Hepatocyte (in vitro differentiated cells): ENCODE measurements at regions not wholly inside any gene's neighbourhood (a gene's known extent, or its start where the extent isn't known, plus 50 kb on each side); places are given as distances from the start of the nearest gene placed in this dataset.
A peak's percentile ranks its signal among the peaks of the same experiment; 100 is the strongest.

Source experiments
- DNase-seq: peaks from one replicate; pipeline ENCODE4 v3.0.0-alpha.2; 2016; ENCODE audit warnings: low spot score
- H2AFZ ChIP-seq: fragments of 200-600 bp; sonication (generic); 2 replicates; pipeline ENCODE4 v1.6.0; 2016; ENCODE audit warnings: antibody characterized with exemption, mild to moderate bottlenecking
- H3K27ac ChIP-seq: fragments of 200-600 bp; sonication (generic); 2 replicates; pipeline ENCODE4 v1.5.1; 2016; ENCODE audit warnings: mild to moderate bottlenecking
- H3K27me3 ChIP-seq: fragments of 200-600 bp; sonication (generic); 2 replicates; pipeline ENCODE4 v1.6.1; 2016
- H3K36me3 ChIP-seq: fragments of 200-600 bp; sonication (generic); replicated peaks from 2 replicates; pipeline ENCODE4 v1.5.1; 2016; ENCODE audit warnings: low read depth; ENCODE audit not compliant: insufficient read depth
- H3K4me1 ChIP-seq: fragments of 200-600 bp; sonication (generic); 2 replicates; pipeline ENCODE4 v1.5.1; 2016; ENCODE audit warnings: mild to moderate bottlenecking, moderate library complexity; ENCODE audit not compliant: insufficient read depth
- H3K4me2 ChIP-seq: fragments of 200-600 bp; sonication (generic); 2 replicates; pipeline ENCODE4 v1.6.0; 2016
- H3K4me3 ChIP-seq: fragments of 200-600 bp; sonication (generic); 2 replicates; pipeline ENCODE4 v1.5.1; 2016; ENCODE audit warnings: mild to moderate bottlenecking
- H3K79me2 ChIP-seq: fragments of 200-600 bp; sonication (generic); 2 replicates; pipeline ENCODE4 v1.6.0; 2017; ENCODE audit warnings: mild to moderate bottlenecking
- H3K9me2 ChIP-seq: fragments of 200-600 bp; sonication (generic); replicated peaks from 2 replicates; pipeline ENCODE4 v1.6.0; 2017; ENCODE audit warnings: mild to moderate bottlenecking; ENCODE audit not compliant: insufficient read depth
- H3K9me3 ChIP-seq: fragments of 200-600 bp; sonication (generic); 2 replicates; pipeline ENCODE4 v1.5.1; 2016; ENCODE audit warnings: low read depth, mild to moderate bottlenecking
- H4K20me1 ChIP-seq: fragments of 200-600 bp; sonication (generic); 2 replicates; pipeline ENCODE4 v1.6.0; 2016; ENCODE audit warnings: mild to moderate bottlenecking; ENCODE audit not compliant: insufficient read depth, poor library complexity, severe bottlenecking
- EZH2 ChIP-seq: fragments of 200-600 bp; sonication (generic); IDR thresholded peaks from 2 replicates; pipeline ENCODE4 v1.6.1; 2016; ENCODE audit warnings: antibody characterized with exemption, mild to moderate bottlenecking, borderline replicate concordance
- EZH2phosphoT487 ChIP-seq: fragments of 200-600 bp; sonication (generic); IDR thresholded peaks from one replicate; pipeline ENCODE4 v1.6.1; 2018; ENCODE audit warnings: antibody characterized with exemption, mild to moderate bottlenecking, low read depth, moderate library complexity; ENCODE audit not compliant: unreplicated experiment, severe bottlenecking
- WGBS: methylation state at CpG from one replicate; pipeline ENCODE4 v1.1.6; 2016; ENCODE audit warnings: low lambda C conversion rate; ENCODE audit errors: missing lambda C conversion rate; 5-methylcytosine and 5-hydroxymethylcytosine counted together
- TF ChIP-seq, protein P1 (sequence below): fragments of 200-600 bp; sonication (generic); IDR thresholded peaks from 2 replicates; pipeline ENCODE4 v1.5.1; 2016; ENCODE audit warnings: antibody characterized with exemption, mild to moderate bottlenecking; ENCODE audit not compliant: poor library complexity

DNA sequence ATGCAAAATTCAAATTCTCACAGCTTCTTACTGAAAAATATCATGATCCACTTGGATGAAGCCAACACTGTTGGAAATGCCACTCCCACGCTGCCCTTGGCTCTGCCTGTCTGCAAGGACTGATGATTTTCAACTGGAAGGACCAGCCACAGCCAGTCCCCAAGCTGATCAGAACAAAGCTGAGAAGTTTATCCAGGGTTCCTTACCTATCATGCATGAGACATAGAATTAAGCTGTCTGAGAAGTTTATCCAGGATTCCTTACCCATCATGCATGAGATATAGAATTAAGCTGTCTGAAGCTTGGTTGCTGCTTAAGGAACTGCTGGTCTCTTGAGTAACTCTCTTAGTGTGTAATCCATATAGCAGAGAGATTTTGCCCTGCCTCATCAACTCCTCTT lies 159.8 kb upstream of the TMEM260 start:
- no peaks in the 10 kb centered on the region for H3K9me2 ChIP-seq
- H2AFZ ChIP-seq: no peak overlapping the region
- H4K20me1 ChIP-seq: no peaks in the 10 kb centered on the region
- no peaks in the 10 kb centered on the region for H3K27me3 ChIP-seq
- no peak overlapping the region for H3K4me3 ChIP-seq
- H3K79me2 ChIP-seq: no peaks in the 10 kb centered on the region
- H3K4me1 ChIP-seq: no peaks in the 10 kb centered on the region
- no peak overlapping the region for H3K4me2 ChIP-seq
- H3K9me3 ChIP-seq: no peaks in the 10 kb centered on the region
- TF ChIP-seq, protein P1, sequence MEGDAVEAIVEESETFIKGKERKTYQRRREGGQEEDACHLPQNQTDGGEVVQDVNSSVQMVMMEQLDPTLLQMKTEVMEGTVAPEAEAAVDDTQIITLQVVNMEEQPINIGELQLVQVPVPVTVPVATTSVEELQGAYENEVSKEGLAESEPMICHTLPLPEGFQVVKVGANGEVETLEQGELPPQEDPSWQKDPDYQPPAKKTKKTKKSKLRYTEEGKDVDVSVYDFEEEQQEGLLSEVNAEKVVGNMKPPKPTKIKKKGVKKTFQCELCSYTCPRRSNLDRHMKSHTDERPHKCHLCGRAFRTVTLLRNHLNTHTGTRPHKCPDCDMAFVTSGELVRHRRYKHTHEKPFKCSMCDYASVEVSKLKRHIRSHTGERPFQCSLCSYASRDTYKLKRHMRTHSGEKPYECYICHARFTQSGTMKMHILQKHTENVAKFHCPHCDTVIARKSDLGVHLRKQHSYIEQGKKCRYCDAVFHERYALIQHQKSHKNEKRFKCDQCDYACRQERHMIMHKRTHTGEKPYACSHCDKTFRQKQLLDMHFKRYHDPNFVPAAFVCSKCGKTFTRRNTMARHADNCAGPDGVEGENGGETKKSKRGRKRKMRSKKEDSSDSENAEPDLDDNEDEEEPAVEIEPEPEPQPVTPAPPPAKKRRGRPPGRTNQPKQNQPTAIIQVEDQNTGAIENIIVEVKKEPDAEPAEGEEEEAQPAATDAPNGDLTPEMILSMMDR: no peak
- no peak for TF ChIP-seq EZH2
- TF ChIP-seq EZH2phosphoT487: no peak
- no peak overlapping the region for H3K27ac ChIP-seq
- H3K36me3 ChIP-seq: no peaks in the 10 kb centered on the region
- no peak for DNase-seq
- 80% methylated on average over 1 of the region's 1 CpG for WGBS

DNA sequence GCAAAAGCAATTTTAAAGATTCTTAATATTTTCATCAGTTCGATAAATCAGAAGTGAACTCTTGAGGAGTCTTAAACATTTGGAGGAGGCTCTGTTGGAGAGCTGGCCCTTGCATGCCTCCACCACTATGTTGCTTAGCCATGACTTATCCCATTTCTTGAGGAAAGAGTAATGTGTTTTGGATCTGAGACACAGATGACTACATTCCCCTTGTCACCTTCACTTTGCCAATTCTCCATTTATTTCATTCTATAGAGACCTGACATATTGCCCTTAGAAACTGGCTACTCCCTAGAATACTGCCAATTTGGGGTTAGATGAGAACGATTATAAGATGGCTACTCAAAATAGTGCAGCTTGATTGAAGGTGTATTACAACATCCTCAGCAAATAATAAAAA lies 157.4 kb upstream of the TMEM260 start:
- H2AFZ ChIP-seq: no peak overlapping the region
- no peaks in the 10 kb centered on the region for H3K9me3 ChIP-seq
- H3K27me3 ChIP-seq: no peaks in the 10 kb centered on the region

DNA sequence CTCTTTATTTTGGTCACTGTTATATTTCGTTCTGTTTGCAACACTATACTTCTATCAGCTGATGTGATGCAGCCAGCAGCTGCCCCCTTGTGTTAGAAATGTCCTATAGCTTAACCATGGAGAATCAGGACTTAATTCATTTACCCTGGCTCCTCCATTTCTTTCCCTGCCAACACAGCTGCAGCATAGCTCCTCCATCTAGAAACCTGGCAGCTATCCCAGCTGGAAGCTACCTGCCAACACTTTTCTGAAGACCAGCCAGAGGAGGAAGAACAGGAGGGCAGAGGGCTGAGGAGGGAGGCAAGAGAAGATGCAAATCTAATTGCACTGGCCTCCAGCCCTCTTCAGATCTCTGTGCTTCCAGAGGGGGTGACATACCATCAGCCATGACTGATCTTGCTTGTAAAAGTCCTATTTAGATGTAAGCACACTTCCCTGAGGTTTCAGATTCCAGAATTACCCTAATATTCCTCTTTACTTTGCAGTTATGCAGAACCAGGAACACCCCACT lies 156.8 kb upstream of the TMEM260 start:
- Histone ChIP-seq H3K36me3 (no peaks in the 10 kb centered on the region), H3K4me1 (no peaks in the 10 kb centered on the region), H3K27me3 (no peaks in the 10 kb centered on the region), H3K4me3 (no peak overlapping the region), H2AFZ (no peak overlapping the region), H3K9me2 (no peaks in the 10 kb centered on the region), H4K20me1 (no peaks in the 10 kb centered on the region), H3K4me2 (peak overlapping the region; percentile 63), H3K27ac (peak overlapping the region; percentile 46), H3K9me3 (no peaks in the 10 kb centered on the region), H3K79me2 (no peaks in the 10 kb centered on the region)
- 11% methylated on average over 1 of the region's 1 CpG for WGBS
- DNase-seq: peak; percentile 84
- TF ChIP-seq EZH2: no peak
- TF ChIP-seq, protein P1: peak; percentile 82

More for the DNA sequence above, 157.4 kb upstream of the TMEM260 start:
- Histone ChIP-seq H3K79me2 (no peaks in the 10 kb centered on the region), H3K4me3 (no peak overlapping the region), H3K9me2 (no peaks in the 10 kb centered on the region), H4K20me1 (no peaks in the 10 kb centered on the region), H3K4me2 (no peak overlapping the region), H3K27ac (no peak overlapping the region), H3K36me3 (no peaks in the 10 kb centered on the region), H3K4me1 (no peaks in the 10 kb centered on the region)
- 97% methylated on average over 2 of the region's 2 CpGs for WGBS
- no peak for DNase-seq
- TF ChIP-seq EZH2: no peak
- TF ChIP-seq EZH2phosphoT487: no peak
- TF ChIP-seq, protein P1: no peak

DNA sequence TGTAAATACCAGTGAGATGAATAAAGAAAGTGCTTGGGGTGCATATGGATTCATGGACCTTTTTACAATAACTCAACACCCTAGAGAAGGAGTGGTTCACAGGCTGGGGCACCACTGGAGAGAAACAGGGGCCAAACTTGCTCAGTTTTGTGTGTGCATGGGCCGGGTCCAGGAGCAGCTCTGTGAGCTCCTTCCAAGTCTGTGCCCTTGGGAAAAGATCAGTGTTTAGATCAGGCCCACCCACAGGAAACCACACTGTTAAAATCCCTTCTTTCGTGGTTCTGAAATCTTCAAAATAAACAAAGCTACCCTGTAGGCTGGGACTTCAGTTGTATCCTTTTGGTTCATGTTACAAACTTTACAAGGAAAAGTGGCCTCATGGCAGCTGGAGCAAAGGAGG lies 156.1 kb upstream of the TMEM260 start:
- Histone ChIP-seq H3K9me2 (no peaks in the 10 kb centered on the region), H3K9me3 (no peaks in the 10 kb centered on the region), H4K20me1 (no peaks in the 10 kb centered on the region), H3K4me1 (no peaks in the 10 kb centered on the region), H3K79me2 (no peaks in the 10 kb centered on the region), H3K27ac (peak overlapping the region; percentile 46), H3K36me3 (no peaks in the 10 kb centered on the region), H3K4me3 (no peak overlapping the region), H2AFZ (no peak overlapping the region), H3K4me2 (peak overlapping the region; percentile 63), H3K27me3 (no peaks in the 10 kb centered on the region)
- DNase-seq: peak; percentile 46
- 44% methylated on average over 2 of the region's 2 CpGs for WGBS
- TF ChIP-seq EZH2: no peak
- TF ChIP-seq, protein P1: no peak
- TF ChIP-seq EZH2phosphoT487: peak; percentile 77
